Rectal smooth muscle tissue (tissue), 1 donor: ENCODE measurements at regions not wholly inside any gene's neighbourhood (a gene's known extent, or its start where the extent isn't known, plus 50 kb on each side); places are given as distances from the start of the nearest gene placed in this dataset.

Source experiments
- H3K27ac ChIP-seq: one replicate; pipeline ENCODE4 v1.7.0; 2013; ENCODE audit warnings: low read depth, low read length, inconsistent platforms
- H3K27me3 ChIP-seq: one replicate; pipeline ENCODE4 v1.7.0; 2013; ENCODE audit warnings: low read length; ENCODE audit not compliant: control insufficient read depth, insufficient read depth
- H3K36me3 ChIP-seq: one replicate; pipeline ENCODE4 v1.7.0; 2013; ENCODE audit warnings: low read length; ENCODE audit not compliant: control insufficient read depth, insufficient read depth
- H3K4me1 ChIP-seq: one replicate; pipeline ENCODE4 v1.7.0; 2013; ENCODE audit warnings: low read length; ENCODE audit not compliant: control insufficient read depth, insufficient read depth
- H3K4me3 ChIP-seq: one replicate; pipeline ENCODE4 v1.7.0; 2013; ENCODE audit warnings: low read length
- H3K9ac ChIP-seq: one replicate; pipeline ENCODE4 v1.7.0; 2013; ENCODE audit warnings: low read length

- Histone ChIP-seq H3K4me1 (no peaks in the 10 kb centered on the region), H3K27ac (no peak overlapping the region), H3K4me3 (no peak overlapping the region), H3K36me3 (no peaks in the 10 kb centered on the region), H3K27me3 (no peaks in the 10 kb centered on the region), H3K9ac (no peak overlapping the region)
Measured at GRCh38 chr7:94123136-94123535, 119.0 kb upstream of the BET1 start.

- H3K36me3 ChIP-seq = no peaks in the 10 kb centered on the region
- H3K9ac ChIP-seq = no peak overlapping the region
- H3K4me1 ChIP-seq = no peaks in the 10 kb centered on the region
- H3K4me3 ChIP-seq = no peak overlapping the region
- no peak overlapping the region for H3K27ac ChIP-seq
- no peaks in the 10 kb centered on the region for H3K27me3 ChIP-seq
Measured at GRCh38 chr7:94127026-94127425, 122.9 kb upstream of the BET1 start.

- H3K9ac ChIP-seq = no peak overlapping the region
- no peaks in the 10 kb centered on the region for H3K27me3 ChIP-seq
- no peaks in the 10 kb centered on the region for H3K36me3 ChIP-seq
- H3K27ac ChIP-seq = no peak overlapping the region
- H3K4me1 ChIP-seq = no peaks in the 10 kb centered on the region
- H3K4me3 ChIP-seq = no peak overlapping the region
Measured at GRCh38 chr7:94128072-94128471, 123.9 kb upstream of the BET1 start.

GRCh38 chr7:94129443-94130140 is 125.4 kb upstream of the BET1 start:
- Histone ChIP-seq H3K27ac (no peak overlapping the region), H3K4me3 (no peak overlapping the region), H3K27me3 (no peaks in the 10 kb centered on the region), H3K9ac (no peak overlapping the region), H3K4me1 (no peaks in the 10 kb centered on the region), H3K36me3 (no peaks in the 10 kb centered on the region)

- no peaks in the 10 kb centered on the region for H3K4me1 ChIP-seq
- H3K27me3 ChIP-seq = no peaks in the 10 kb centered on the region
- no peak overlapping the region for H3K4me3 ChIP-seq
- H3K9ac ChIP-seq = no peak overlapping the region
- no peaks in the 10 kb centered on the region for H3K36me3 ChIP-seq
- H3K27ac ChIP-seq = no peak overlapping the region
Measured at GRCh38 chr7:94130716-94131115, 126.6 kb upstream of the BET1 start.

- Histone ChIP-seq H3K27ac (no peak overlapping the region), H3K36me3 (no peaks in the 10 kb centered on the region), H3K27me3 (no peaks in the 10 kb centered on the region), H3K4me3 (no peak overlapping the region), H3K9ac (no peak overlapping the region), H3K4me1 (no peaks in the 10 kb centered on the region)
Measured at GRCh38 chr7:94133460-94133859, 129.3 kb upstream of the BET1 start.

GRCh38 chr7:94135180-94135579 is 131.0 kb upstream of the BET1 start:
- H3K36me3 ChIP-seq = no peaks in the 10 kb centered on the region
- H3K4me1 ChIP-seq = no peaks in the 10 kb centered on the region
- H3K4me3 ChIP-seq = no peak overlapping the region
- no peak overlapping the region for H3K27ac ChIP-seq
- H3K9ac ChIP-seq = no peak overlapping the region
- H3K27me3 ChIP-seq = no peaks in the 10 kb centered on the region

- H3K27me3 ChIP-seq = no peaks in the 10 kb centered on the region
Measured at GRCh38 chr7:94142281-94142680, 138.1 kb upstream of the BET1 start.

GRCh38 chr7:94145602-94146001 is 141.4 kb upstream of the BET1 start:
- H3K9ac ChIP-seq = no peak overlapping the region
- no peaks in the 10 kb centered on the region for H3K4me1 ChIP-seq
- H3K27me3 ChIP-seq = no peaks in the 10 kb centered on the region
- no peaks in the 10 kb centered on the region for H3K36me3 ChIP-seq
- H3K27ac ChIP-seq = no peak overlapping the region
- H3K4me3 ChIP-seq = no peak overlapping the region

More at GRCh38 chr7:94142281-94142680, 138.1 kb upstream of the BET1 start:
- no peak overlapping the region for H3K4me3 ChIP-seq
- H3K9ac ChIP-seq = no peak overlapping the region
- no peaks in the 10 kb centered on the region for H3K36me3 ChIP-seq
- no peak overlapping the region for H3K27ac ChIP-seq
- H3K4me1 ChIP-seq = no peaks in the 10 kb centered on the region

GRCh38 chr7:94146408-94146807 is 142.3 kb upstream of the BET1 start:
- no peaks in the 10 kb centered on the region for H3K27me3 ChIP-seq
- no peak overlapping the region for H3K4me3 ChIP-seq
- no peak overlapping the region for H3K27ac ChIP-seq
- no peak overlapping the region for H3K9ac ChIP-seq
- no peaks in the 10 kb centered on the region for H3K4me1 ChIP-seq
- H3K36me3 ChIP-seq = no peaks in the 10 kb centered on the region

- H3K9ac ChIP-seq = no peak overlapping the region
- H3K27ac ChIP-seq = no peak overlapping the region
- H3K27me3 ChIP-seq = no peaks in the 10 kb centered on the region
- no peaks in the 10 kb centered on the region for H3K36me3 ChIP-seq
- no peaks in the 10 kb centered on the region for H3K4me1 ChIP-seq
- no peak overlapping the region for H3K4me3 ChIP-seq
Measured at GRCh38 chr7:94149789-94150545, 145.8 kb upstream of the BET1 start.

GRCh38 chr7:94154182-94154581 is 150.0 kb upstream of the BET1 start:
- Histone ChIP-seq H3K4me3 (no peak overlapping the region), H3K27ac (no peak overlapping the region), H3K36me3 (no peaks in the 10 kb centered on the region), H3K4me1 (no peaks in the 10 kb centered on the region), H3K27me3 (no peaks in the 10 kb centered on the region), H3K9ac (no peak overlapping the region)

- Histone ChIP-seq H3K36me3 (no peaks in the 10 kb centered on the region), H3K27me3 (no peaks in the 10 kb centered on the region)
Measured at GRCh38 chr7:94154858-94155257, 150.7 kb upstream of the BET1 start.

More at GRCh38 chr7:94154858-94155257, 150.7 kb upstream of the BET1 start:
- no peak overlapping the region for H3K4me3 ChIP-seq
- no peaks in the 10 kb centered on the region for H3K4me1 ChIP-seq
- H3K9ac ChIP-seq = no peak overlapping the region
- no peak overlapping the region for H3K27ac ChIP-seq
